NCI-H446 (cell line): ENCODE measurements at regions not wholly inside any gene's neighbourhood (a gene's known extent, or its start where the extent isn't known, plus 50 kb on each side); places are given as distances from the start of the nearest gene placed in this dataset.
A peak's percentile ranks its signal among the peaks of the same experiment; 100 is the strongest.

ENCODE experiments used
- DNase-seq, 2 experiments: peaks; one replicate each; lab custom pipeline; 2025; lab: John Stamatoyannopoulos, UW

DNA sequence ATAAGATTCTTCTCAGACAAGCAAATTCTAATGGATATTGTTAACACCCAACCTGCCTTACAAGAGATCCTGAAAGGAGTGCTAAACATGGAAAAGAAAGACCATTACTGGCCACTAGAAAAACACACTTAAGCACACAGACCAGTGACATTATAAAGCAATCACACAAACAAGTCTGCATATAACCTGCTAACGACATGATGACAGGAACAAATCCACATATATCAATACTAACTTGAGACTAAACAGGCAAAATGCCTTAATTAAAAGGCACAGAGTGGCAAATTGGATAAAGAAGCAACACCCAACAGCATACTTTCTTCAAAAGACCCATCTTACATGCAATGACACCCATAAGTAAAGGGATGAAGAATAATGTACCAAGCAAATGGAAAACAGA, 100.5 kb upstream of the PCDH18 start:
- no peak for DNase-seq

GRCh38 chr4:137631605-137632004, 99.3 kb upstream of the PCDH18 start:
- no peak for DNase-seq

GRCh38 chr4:137630252-137630651, 98.0 kb upstream of the PCDH18 start:
- DNase-seq: no peak

GRCh38 chr4:137627739-137628460, 95.6 kb upstream of the PCDH18 start:
- DNase-seq: peak; percentile 20 to 67

DNA sequence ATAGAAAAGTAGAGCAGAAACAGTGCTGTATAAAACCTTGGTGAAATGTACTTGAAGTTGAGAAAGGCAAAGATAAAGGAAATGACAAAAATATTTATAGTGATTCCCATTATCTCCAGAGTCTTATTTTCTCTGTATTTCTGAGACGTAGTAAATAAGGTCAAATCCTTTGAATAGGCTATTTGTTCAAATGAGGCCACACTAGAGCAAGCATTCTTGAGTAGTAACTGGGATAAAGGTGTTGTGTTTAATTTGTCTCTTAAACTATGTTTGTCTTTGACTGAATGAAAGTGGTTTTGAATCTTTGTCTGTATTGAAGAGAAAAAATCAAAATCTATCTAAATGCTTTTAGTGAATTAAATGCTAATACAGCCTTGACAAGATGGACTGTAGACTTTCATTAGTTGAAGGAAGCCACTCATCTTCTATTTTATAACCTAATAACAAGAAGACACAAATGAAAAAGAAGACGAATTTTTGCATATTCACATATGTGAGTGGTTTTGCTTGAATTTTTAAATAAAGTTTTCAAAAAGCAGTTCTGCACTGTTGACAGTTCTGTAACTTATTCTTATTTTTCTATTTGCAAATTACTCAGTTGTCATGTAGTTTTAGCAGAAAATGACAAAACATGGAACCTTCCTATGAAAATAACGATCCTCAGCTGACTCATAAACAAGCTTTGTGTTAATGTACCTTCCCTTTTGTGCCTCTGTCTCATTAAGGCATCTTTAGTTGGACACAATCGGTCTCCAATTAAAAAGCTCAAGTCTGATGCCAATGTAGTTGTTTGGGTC, 94.8 kb upstream of the PCDH18 start:
- peak in 1 of 2 experiments; percentile 67 for DNase-seq

GRCh38 chr4:137623013-137623412, 90.7 kb upstream of the PCDH18 start:
- DNase-seq: no peak

DNA sequence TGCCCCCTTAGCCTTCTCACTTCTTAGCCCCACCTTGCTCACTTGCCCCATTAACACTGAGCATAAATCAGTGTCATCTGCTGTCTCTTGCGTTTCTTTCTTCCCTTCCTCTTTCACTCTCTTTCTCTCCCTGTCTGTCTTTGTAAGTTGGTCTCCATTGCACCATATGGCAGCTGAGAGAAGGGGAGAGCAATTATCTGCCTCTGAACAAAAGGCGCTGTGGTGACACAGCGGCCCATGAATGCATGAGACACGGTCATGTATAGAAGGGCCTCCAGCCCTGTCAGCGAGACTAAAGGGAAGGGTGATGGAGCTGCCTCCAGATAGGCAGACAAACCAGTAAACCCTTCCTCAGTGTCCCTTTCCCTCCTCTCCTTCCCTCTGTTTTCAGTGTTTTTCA, 88.8 kb upstream of the PCDH18 start:
- DNase-seq: peak in 1 of 2 experiments; percentile 58

- DNase-seq: no peak
Observed at GRCh38 chr4:137614491-137614890, 82.2 kb upstream of the PCDH18 start.

DNA sequence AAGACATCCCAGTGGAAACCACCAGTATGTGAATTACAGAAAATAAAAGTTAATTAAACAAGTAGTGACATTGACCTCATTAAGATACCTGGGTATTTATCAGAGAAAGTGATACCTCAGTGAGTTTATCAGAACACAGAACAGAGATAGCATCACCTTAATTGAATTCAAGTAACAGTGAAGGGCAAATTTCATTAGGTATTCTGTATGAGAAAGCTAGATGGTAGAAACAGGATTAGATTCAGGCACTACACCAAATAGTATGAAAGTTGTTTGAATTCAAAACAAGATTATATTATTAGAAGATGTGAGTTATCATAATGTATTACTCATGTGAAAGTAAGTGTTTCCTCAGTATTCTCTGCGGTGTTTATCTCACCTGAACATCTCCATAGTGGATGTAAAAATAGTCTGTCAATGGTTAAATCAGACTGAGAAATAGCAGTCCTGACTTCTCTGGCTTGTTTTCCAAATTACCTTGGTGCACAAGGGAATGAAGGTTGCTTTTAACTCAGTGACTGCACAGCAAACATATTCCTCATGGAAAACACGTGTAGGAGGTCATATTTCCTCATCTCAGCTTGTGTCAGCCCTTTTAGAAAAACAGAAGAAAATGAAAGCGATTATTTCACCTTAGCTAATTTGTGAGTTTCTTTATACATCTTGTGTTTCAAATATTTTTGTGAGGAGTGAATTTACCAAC, 79.9 kb upstream of the PCDH18 start:
- no peak for DNase-seq

GRCh38 chr4:137610960-137611359, 78.7 kb upstream of the PCDH18 start:
- DNase-seq: peak in 1 of 2 experiments; percentile 1

- no peak for DNase-seq
Observed at GRCh38 chr4:137609718-137610430, 77.6 kb upstream of the PCDH18 start.

GRCh38 chr4:137608085-137608484, 75.8 kb upstream of the PCDH18 start:
- DNase-seq: no peak

GRCh38 chr4:137602436-137602835, 70.1 kb upstream of the PCDH18 start:
- DNase-seq: no peak

GRCh38 chr4:137601934-137602333, 69.6 kb upstream of the PCDH18 start:
- no peak for DNase-seq

DNA sequence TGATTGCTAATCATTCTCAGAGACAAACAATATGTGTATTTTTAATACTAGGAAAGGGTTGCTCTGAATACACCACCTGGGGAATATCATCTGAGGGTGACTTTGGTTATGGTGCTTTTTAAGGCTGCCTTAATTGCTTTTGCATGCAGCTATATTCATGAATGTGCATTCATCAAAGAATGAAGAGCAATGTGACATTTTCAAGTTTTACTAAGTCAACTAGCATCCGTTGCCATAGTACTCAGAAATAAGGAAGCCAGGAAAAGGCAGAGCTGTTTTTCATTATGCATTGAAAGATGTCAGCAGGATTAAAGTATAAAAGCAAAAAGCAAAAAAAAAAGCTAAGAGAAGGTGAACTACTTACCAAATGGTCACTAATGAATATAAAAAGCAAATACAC, 67.4 kb upstream of the PCDH18 start:
- DNase-seq: no peak

DNA sequence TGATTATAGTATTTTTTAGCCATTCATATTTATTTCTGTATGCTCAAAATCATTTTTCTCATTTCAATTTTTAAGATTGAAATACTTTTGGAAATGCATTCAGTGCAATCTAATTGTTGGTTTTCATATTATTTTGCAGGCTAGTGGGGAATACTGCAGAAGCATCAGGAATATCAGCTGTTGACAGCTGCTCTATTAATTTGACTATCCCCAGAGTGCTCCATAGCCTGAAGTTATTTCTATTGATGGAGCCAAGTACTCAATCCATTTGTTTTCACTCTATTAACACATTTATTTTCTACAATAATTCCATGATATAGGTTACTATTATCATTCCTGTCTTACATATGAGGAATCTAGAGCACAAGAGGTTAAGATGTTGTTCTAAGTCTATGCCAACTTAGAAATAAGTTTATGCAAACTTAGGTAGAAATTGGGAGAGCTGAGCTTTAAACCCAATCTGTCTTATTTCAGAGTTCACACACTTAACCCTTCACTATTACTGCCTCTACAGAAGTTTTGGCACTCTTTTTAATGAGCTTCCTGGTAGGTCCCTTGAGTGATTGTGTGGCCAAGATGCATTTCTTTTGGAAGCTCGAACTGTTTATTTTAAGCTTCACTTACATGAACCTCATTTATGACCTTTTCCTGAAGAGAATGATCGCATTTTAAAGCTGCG, 65.6 kb upstream of the PCDH18 start:
- peak in 1 of 2 experiments; percentile 52 for DNase-seq

DNA sequence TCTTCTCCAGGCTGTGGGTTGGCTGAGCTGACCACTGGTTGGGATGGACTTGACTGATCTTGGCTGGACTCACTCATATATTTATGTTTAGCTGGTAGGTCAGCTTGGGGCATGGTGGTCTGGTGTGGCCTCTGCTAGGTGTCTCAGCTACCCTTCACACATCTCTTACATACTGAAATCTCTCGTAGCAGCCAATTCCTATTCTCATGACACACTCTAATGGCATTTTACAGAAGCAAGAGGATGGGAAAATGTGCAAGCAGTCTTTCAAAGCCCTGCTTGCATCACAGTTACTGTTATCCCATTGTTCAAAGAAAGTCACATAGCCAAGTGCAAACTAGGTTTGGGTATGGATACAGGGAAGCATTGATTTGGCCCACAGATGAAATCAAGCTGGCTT, 55.5 kb upstream of the PCDH18 start:
- DNase-seq: no peak

DNA sequence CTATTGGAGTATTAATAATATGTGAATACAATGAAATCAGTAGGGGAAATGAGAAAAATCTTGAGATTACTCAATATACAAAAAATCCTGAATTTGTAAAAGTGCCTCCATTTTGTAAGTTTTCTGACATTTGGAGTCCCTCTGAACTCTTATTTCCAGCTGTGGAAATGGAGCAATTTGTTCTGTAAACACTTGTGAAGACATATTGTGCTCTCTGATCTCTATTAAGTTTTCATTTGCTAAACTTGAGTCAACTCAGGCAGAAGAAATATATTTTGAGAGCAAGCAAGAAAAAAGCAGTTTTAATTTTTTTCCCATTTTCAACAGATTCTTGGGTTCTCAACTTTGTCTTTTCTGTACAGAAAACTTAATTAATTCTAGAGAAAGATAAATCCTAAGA, 51.4 kb upstream of the PCDH18 start:
- DNase-seq: no peak
